Frontal cortex (tissue), 3 donors: ENCODE measurements at regions not wholly inside any gene's neighbourhood (a gene's known extent, or its start where the extent isn't known, plus 50 kb on each side); places are given as distances from the start of the nearest gene placed in this dataset.
"Not testable (repeated sequence)": the region's sequence is repeated elsewhere in the genome, so short reads cannot be mapped to it uniquely, and the experiment has no call there.

ENCODE experiments used
- DNase-seq, 2 donors: peaks; one replicate each; pipeline ENCODE4 v3.0.0; 2012; ENCODE audit warnings: low spot score in 2 of 2
- FAIRE-seq: peaks from 2 replicates; lab custom pipeline; 2012; peaks lifted over from hg19 to GRCh38; lab: Jason Lieb, UNC
- donor health status: control.
- donor health status: control.
- donor health status: control.

GRCh38 chr10:3958472-3958996 is 173.5 kb upstream of the KLF6 start:
- FAIRE-seq, result no peak
- DNase-seq, result no peak

- DNase-seq (no peak), FAIRE-seq (no peak)
Observed at GRCh38 chr10:3955955-3956617, 171.1 kb upstream of the KLF6 start.

GRCh38 chr10:3955493-3955892 is 170.5 kb upstream of the KLF6 start:
- FAIRE-seq (no peak), DNase-seq (no peak)

GRCh38 chr10:3954615-3955014 is 169.6 kb upstream of the KLF6 start:
- FAIRE-seq (no peak), DNase-seq (no peak)

GRCh38 chr10:3954007-3954406 is 169.0 kb upstream of the KLF6 start:
- FAIRE-seq, DNase-seq: not testable (repeated sequence)

GRCh38 chr10:3951993-3952392 is 167.0 kb upstream of the KLF6 start:
- FAIRE-seq, result no peak

GRCh38 chr10:3950676-3951275 is 165.8 kb upstream of the KLF6 start:
- FAIRE-seq (no peak), DNase-seq (no peak)

More at GRCh38 chr10:3951993-3952392, 167.0 kb upstream of the KLF6 start:
- no peak for DNase-seq

- no peak for DNase-seq
- FAIRE-seq, result no peak
Observed at GRCh38 chr10:3949711-3950110, 164.7 kb upstream of the KLF6 start.

- no peak for DNase-seq
- no peak for FAIRE-seq
Observed at GRCh38 chr10:3948843-3949242, 163.8 kb upstream of the KLF6 start.

- no peak for FAIRE-seq
Observed at GRCh38 chr10:3946234-3947229, 161.5 kb upstream of the KLF6 start.

GRCh38 chr10:3945026-3945425 is 160.0 kb upstream of the KLF6 start:
- no peak for FAIRE-seq
- no peak for DNase-seq

More at GRCh38 chr10:3946234-3947229, 161.5 kb upstream of the KLF6 start:
- no peak for DNase-seq

- DNase-seq, result no peak
- FAIRE-seq, result no peak
Observed at GRCh38 chr10:3944591-3944990, 159.6 kb upstream of the KLF6 start.

- DNase-seq (no peak), FAIRE-seq (no peak)
Observed at GRCh38 chr10:3943695-3944257, 158.8 kb upstream of the KLF6 start.

- FAIRE-seq (no peak), DNase-seq (no peak)
Observed at GRCh38 chr10:3942937-3943489, 158.0 kb upstream of the KLF6 start.

GRCh38 chr10:3941676-3942075 is 156.7 kb upstream of the KLF6 start:
- no peak for DNase-seq
- no peak for FAIRE-seq

- FAIRE-seq (no peak), DNase-seq (no peak)
Observed at GRCh38 chr10:3936422-3937040, 151.5 kb upstream of the KLF6 start.

- FAIRE-seq (no peak), DNase-seq (peak in 1 of 2 donors; percentile 28)
Observed at GRCh38 chr10:3935933-3936359, 150.9 kb upstream of the KLF6 start.

GRCh38 chr10:3935141-3935540 is 150.1 kb upstream of the KLF6 start:
- DNase-seq (peak in 1 of 2 donors; percentile 57), FAIRE-seq (no peak)

- no peak for FAIRE-seq
- DNase-seq, result no peak
Observed at GRCh38 chr10:3933733-3934132, 148.7 kb upstream of the KLF6 start.
